Esophagus (tissue), 2 donors: ENCODE measurements at regions not wholly inside any gene's neighbourhood (a gene's known extent, or its start where the extent isn't known, plus 50 kb on each side); places are given as distances from the start of the nearest gene placed in this dataset.

ENCODE experiments used
- H3K27ac ChIP-seq, 2 donors: one replicate each; pipeline ENCODE4 v1.5.1; 2013; ENCODE audit warnings: low read depth in 2 of 2, mild to moderate bottlenecking in 2 of 2, inconsistent platforms in 1 of 2, low read length in 1 of 2, moderate library complexity in 1 of 2
- H3K27me3 ChIP-seq, 2 donors: one replicate each; pipeline ENCODE4 v1.6.1; 2013; ENCODE audit warnings: low read length in 2 of 2, control low read depth in 1 of 2, mild to moderate bottlenecking in 1 of 2; ENCODE audit not compliant: insufficient read depth in 2 of 2, control insufficient read depth in 1 of 2
- H3K36me3 ChIP-seq, 2 donors: one replicate each; pipeline ENCODE4 v1.6.1; 2013; ENCODE audit warnings: low read length in 1 of 2; ENCODE audit not compliant: control insufficient read depth in 2 of 2, insufficient read depth in 2 of 2
- H3K4me1 ChIP-seq, 2 donors: one replicate each; pipeline ENCODE4 v1.6.1; 2013; ENCODE audit warnings: low read length in 1 of 2; ENCODE audit not compliant: control insufficient read depth in 2 of 2, insufficient read depth in 2 of 2
- H3K4me3 ChIP-seq, 2 donors: one replicate each; pipeline ENCODE4 v1.5.1; 2013; ENCODE audit warnings: low read length in 2 of 2, mild to moderate bottlenecking in 2 of 2, low read depth in 1 of 2, moderate library complexity in 1 of 2
- H3K9me3 ChIP-seq, 2 donors: one replicate each; pipeline ENCODE4 v1.6.1; 2013; ENCODE audit warnings: mild to moderate bottlenecking in 2 of 2, low read depth in 1 of 2, low read length in 1 of 2, moderate library complexity in 1 of 2; ENCODE audit not compliant: control insufficient read depth in 2 of 2, insufficient read depth in 1 of 2
- WGBS, 2 donors: extraction: QIAGEN DNeasy Blood & Tissue Kit; methylation state at CpG; one replicate each; pipeline ENCODE4 v1.1.7; 2013; 5-methylcytosine and 5-hydroxymethylcytosine counted together
- donor health status: healthy with polysubstance abuse.
- donor health status: Bipolar disorder and iron deficiency.

DNA sequence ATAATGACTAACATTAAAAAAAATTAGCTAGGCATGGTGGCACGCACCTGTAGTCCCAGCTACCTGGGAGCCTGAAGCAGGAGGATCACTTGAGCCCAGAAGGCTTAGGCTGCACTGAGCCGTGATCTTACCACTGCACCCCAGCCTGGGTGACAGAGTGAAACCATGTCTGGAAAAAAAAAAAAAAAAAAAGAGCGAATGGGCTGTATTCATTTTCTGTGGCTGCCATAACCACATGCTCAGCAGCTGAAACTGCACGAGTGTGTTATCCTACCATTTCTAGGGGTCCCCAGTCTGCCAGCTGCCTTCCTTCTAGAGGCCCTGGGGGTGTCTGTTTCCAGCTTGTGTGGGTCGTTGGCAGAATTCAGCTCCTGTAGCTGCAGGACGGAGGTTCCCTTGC lies 247.8 kb downstream of the EIPR1 start:
- Histone ChIP-seq H3K4me3 (no peak overlapping the region), H3K36me3 (no peaks in the 10 kb centered on the region), H3K27ac (no peak overlapping the region), H3K4me1 (peaks cover 0 to 4% of the 10 kb centered on the region in 2 donors), H3K9me3 (peaks cover 0 to 6% of the 10 kb centered on the region in 2 donors), H3K27me3 (peaks cover 0 to 2% of the 10 kb centered on the region in 2 donors)
- 72 to 78% methylated on average over 6 of the region's 6 CpGs for WGBS, 2 donors

DNA sequence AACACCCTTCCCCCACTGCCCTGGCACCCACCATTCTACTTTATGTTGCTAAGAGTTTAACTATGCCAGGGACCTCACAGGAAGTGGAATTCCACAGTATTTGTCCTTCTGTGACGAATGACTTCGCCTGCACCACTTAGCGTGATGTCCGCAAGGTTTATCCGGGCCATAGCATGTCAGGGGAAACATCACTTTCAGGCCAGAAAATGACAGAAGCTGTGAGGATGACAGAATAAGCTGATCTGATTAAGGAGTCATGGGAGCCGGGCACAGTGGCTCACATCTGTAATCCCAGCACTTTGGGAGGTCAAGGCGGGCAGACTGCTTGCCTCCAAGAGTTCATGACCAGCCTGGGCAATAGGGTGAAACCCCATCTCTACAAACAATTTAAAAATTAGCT lies 248.8 kb downstream of the EIPR1 start:
- WGBS, 2 donors, result 82 to 88% methylated on average over 7 of the region's 7 CpGs
- H3K4me3 ChIP-seq, result no peak overlapping the region
- H3K27me3 ChIP-seq, result peaks cover 0 to 2% of the 10 kb centered on the region in 2 donors
- H3K9me3 ChIP-seq, result no peaks in the 10 kb centered on the region
- H3K27ac ChIP-seq, result no peak overlapping the region
- H3K36me3 ChIP-seq, result no peaks in the 10 kb centered on the region
- peaks cover 0 to 4% of the 10 kb centered on the region in 2 donors for H3K4me1 ChIP-seq

DNA sequence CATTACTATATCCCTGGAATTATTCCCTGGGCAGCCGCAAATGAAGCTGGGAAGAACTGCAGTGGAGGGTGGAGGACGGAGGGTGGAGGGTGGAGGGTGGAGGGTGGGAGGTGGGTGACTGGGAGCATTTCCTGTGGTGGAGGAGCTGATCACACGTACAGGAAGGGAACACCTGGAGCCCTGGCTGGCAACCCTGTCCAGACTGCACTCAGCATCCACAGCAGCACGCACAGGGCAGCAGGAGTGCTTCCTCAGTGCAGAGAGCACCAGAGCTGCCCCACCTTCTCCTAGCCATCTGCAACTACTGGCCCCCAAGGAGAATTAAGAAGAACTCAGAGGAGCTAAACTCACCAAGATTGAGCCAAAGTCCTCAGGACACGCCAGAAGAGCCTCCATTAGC lies 249.9 kb downstream of the EIPR1 start:
- Histone ChIP-seq H3K27me3 (peaks cover 0 to 2% of the 10 kb centered on the region in 2 donors), H3K4me3 (no peak overlapping the region), H3K36me3 (no peaks in the 10 kb centered on the region), H3K9me3 (no peaks in the 10 kb centered on the region), H3K4me1 (peaks cover 0 to 4% of the 10 kb centered on the region in 2 donors), H3K27ac (no peak overlapping the region)
- 47 to 56% methylated on average over 5 of the region's 5 CpGs for WGBS, 2 donors

DNA sequence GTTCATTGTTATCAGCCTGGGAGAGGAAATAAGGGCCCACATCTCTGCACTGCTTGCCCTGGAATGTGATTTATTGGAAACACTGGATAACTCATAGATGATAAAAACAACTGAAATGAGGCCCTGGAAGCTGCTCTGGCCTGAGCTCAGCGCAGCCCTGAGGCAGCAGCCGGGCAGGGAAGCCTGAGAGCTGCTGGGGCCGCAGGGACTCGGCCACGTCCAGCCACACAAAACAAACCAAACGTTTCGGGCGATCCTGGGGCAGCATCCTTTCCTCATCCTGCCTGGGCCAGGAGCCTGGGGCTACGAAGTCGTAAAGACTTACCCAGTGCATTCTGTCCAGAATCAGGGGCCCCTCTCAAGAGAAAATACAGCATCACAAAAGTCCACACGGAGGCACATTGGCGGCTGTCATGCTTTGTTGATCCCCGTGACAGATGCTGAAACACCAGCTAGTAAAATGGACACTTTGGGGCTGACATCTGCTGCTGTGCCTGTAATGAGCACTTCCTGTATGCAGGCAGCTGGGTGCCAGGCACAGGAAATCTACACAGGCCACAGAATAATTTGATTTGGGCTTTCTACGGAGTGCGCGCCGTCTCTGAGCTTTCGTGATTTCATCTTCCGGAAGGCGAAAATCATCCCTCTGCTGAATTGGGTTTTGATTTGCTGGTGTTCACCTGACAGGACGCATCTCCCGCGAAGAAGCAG lies 250.6 kb downstream of the EIPR1 start:
- peaks cover 0 to 2% of the 10 kb centered on the region in 2 donors for H3K27me3 ChIP-seq
- H3K36me3 ChIP-seq, result no peaks in the 10 kb centered on the region
- no peak overlapping the region for H3K27ac ChIP-seq
- H3K4me3 ChIP-seq, result no peak overlapping the region
- H3K9me3 ChIP-seq, result no peaks in the 10 kb centered on the region
- WGBS, 2 donors, result 72 to 80% methylated on average over 23 of the region's 23 CpGs
- H3K4me1 ChIP-seq, result peaks cover 0 to 4% of the 10 kb centered on the region in 2 donors

DNA sequence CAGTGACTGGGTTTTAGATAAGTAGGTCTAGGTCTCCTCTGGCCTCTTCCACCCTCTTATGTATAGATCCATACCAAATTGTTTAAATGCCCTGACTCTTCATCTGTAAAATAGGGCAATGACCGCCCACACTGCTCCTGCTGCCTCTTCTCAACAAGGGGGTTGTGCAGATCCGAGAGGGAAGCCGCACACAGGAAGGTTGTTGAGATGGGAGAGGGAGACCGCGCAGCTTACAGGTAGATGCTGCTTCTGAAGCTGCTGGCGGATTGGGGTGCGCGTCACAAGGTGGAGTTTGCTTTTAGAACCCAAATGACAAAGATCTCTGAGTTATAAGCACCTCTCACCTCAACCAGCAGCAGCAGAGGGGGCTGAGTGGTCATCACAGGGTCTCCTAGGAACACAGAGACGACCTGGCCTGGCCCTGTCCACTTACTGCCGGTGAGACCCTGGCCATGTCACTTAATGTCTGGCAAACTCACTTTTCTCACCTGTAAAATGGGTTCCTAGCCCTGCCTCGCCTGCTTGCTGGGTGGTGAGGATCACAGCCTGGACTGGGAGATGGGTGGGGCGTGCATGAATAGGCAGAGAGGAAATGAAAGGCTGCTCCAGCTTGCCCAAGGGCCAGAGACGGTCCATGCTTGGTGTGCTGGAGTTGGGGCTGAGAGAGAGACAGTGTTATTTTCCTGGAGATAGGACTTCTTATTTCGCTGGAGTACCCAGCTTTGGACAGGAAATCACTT lies 251.3 kb downstream of the EIPR1 start:
- 85 to 88% methylated on average over 14 of the region's 14 CpGs for WGBS, 2 donors
- Histone ChIP-seq H3K36me3 (no peaks in the 10 kb centered on the region), H3K4me3 (no peak overlapping the region), H3K4me1 (peaks cover 0 to 4% of the 10 kb centered on the region in 2 donors), H3K9me3 (no peaks in the 10 kb centered on the region), H3K27me3 (peaks cover 0 to 2% of the 10 kb centered on the region in 2 donors), H3K27ac (no peak overlapping the region)

DNA sequence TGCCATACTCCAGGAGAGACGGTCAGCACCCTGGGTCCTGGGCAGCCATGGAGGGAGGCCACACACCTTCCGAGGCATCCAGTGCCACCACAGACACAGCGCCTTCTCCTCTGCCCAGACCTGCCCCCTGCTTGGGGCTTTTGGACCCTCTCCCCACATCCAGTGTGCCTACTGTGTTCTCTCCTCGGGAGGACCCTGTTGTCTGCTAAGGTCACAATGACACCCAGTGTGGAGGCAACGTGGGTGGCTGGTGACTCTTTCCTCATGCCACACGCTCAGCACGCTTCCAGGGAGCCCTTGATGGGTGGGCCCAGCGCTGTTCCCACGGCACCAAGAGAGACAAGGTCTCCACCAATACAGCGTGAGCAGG lies 251.9 kb downstream of the EIPR1 start:
- Histone ChIP-seq H3K27ac (no peak overlapping the region), H3K36me3 (no peaks in the 10 kb centered on the region), H3K9me3 (no peaks in the 10 kb centered on the region), H3K4me1 (peaks cover 0 to 4% of the 10 kb centered on the region in 2 donors), H3K4me3 (no peak overlapping the region), H3K27me3 (peaks cover 0 to 2% of the 10 kb centered on the region in 2 donors)
- WGBS, 2 donors, result 86 to 91% methylated on average over 10 of the region's 10 CpGs

DNA sequence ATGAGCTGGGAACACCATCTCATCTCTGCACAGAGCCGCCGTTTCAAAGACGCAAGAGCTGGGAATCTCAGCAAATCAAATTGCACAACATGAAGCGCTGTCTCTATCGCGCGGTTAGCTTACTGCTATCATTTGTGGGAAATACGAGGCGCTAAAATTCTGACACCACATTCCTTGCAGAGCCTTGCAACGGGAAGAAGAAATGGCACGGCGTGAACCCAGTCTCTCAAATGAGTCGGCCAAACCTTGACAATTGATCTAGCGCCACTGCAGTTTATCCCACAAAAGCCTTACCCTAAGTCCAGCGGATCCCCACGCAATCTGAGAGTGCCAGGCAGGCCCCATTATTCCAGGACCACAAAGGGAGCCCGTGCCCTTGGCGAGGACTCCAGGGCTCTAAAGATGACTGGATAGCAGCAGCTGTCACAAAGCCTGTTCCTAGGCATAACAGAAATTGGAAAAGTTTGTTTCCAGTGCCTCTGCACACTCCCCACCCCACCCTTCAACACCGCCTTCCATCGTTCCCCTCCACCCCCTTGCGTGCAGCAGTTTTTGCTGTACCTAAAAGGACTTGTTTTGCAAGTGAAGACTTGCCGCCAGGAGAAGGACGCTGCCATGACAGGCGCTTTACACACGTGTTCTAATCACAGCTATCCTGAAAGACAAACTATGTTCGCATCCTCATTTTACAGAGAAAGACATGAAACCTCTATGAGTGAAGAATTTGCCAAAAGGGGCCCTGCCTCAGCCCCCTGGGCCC lies 252.4 kb downstream of the EIPR1 start:
- WGBS, 2 donors, result 71 to 77% methylated on average over 26 of the region's 26 CpGs
- Histone ChIP-seq H3K9me3 (no peaks in the 10 kb centered on the region), H3K4me3 (no peak overlapping the region), H3K27me3 (peaks cover 0 to under 1% of the 10 kb centered on the region in 2 donors), H3K36me3 (no peaks in the 10 kb centered on the region), H3K4me1 (peaks cover 0 to 4% of the 10 kb centered on the region in 2 donors), H3K27ac (no peak overlapping the region)

DNA sequence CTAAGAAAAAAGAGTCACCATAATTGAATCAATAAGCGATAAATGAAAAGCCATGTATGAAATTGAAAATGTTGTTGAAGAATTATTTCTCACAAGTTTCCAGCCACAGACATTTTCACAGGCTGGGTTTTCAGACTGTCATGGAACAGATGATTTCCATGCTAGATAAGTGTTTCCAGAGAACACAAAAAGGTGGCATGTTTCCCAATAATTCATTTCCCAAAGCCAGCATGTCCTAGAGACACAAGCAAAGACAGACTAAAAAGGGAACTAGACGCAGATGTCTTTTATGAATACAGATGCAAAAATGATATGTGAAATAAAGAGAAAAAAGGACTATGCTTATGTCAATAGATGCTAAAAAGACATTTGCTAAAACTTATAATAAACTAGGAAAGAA lies 255.1 kb downstream of the EIPR1 start:
- Histone ChIP-seq H3K4me1 (peaks cover 0 to 4% of the 10 kb centered on the region in 2 donors), H3K36me3 (no peaks in the 10 kb centered on the region), H3K27me3 (no peaks in the 10 kb centered on the region), H3K27ac (no peak overlapping the region), H3K9me3 (no peaks in the 10 kb centered on the region), H3K4me3 (no peak overlapping the region)
- 77 to 83% methylated on average over 2 of the region's 2 CpGs for WGBS, 2 donors

DNA sequence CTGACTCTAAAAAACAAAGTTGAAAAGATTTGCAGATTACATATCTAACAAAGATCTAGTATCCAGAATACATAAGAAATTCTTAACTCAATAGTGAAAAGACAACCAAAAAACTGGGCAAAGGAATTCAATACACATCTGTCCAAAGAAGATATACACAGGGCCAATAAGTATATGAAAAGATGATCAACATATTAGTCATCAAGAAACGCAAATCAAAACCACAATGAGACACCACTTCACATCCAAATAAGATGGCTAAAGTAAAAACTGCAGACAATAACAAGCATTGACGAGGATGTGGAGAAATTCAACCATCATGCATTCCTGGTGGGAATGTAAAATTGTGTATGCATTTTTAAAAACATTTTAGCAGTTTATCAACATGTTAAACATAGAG lies 256.0 kb downstream of the EIPR1 start:
- WGBS, 2 donors, result 81 to 89% methylated on average over 2 of the region's 2 CpGs
- Histone ChIP-seq H3K9me3 (no peaks in the 10 kb centered on the region), H3K36me3 (no peaks in the 10 kb centered on the region), H3K27ac (no peak overlapping the region), H3K27me3 (no peaks in the 10 kb centered on the region), H3K4me3 (no peak overlapping the region), H3K4me1 (peaks cover 0 to 4% of the 10 kb centered on the region in 2 donors)
